ENCODE measurements at regions not wholly inside any gene's neighbourhood (a gene's known extent, or its start where the extent isn't known, plus 50 kb on each side); places are given as distances from the start of the nearest gene placed in this dataset.

- TF ChIP-seq GATA3 (IDR thresholded peaks at IDR 0.05; ENCODE audit: low read depth, low read length) (no peak), GATA2 (IDR thresholded peaks at IDR 0.05; ENCODE audit: low read depth, low read length) (no peak)
Observed at GRCh38 chr9:129324808-129325502, 146.9 kb upstream of the IER5L start.

All from SH-SY5Y (cell line).